ENCODE measurements at regions not wholly inside any gene's neighbourhood (a gene's known extent, or its start where the extent isn't known, plus 50 kb on each side); places are given as distances from the start of the nearest gene placed in this dataset.

- TF ChIP-seq, protein P1, sequence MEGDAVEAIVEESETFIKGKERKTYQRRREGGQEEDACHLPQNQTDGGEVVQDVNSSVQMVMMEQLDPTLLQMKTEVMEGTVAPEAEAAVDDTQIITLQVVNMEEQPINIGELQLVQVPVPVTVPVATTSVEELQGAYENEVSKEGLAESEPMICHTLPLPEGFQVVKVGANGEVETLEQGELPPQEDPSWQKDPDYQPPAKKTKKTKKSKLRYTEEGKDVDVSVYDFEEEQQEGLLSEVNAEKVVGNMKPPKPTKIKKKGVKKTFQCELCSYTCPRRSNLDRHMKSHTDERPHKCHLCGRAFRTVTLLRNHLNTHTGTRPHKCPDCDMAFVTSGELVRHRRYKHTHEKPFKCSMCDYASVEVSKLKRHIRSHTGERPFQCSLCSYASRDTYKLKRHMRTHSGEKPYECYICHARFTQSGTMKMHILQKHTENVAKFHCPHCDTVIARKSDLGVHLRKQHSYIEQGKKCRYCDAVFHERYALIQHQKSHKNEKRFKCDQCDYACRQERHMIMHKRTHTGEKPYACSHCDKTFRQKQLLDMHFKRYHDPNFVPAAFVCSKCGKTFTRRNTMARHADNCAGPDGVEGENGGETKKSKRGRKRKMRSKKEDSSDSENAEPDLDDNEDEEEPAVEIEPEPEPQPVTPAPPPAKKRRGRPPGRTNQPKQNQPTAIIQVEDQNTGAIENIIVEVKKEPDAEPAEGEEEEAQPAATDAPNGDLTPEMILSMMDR (tag by site-specific recombination; IDR thresholded peaks at IDR 0.05), result no peak
- TF ChIP-seq ZNF221 (tag by site-specific recombination; IDR thresholded peaks at IDR 0.05; ENCODE audit: borderline replicate concordance), result no peak
- no peak for TF ChIP-seq ZNF292 (tag by site-specific recombination; IDR thresholded peaks at IDR 0.05; ENCODE audit: borderline replicate concordance, low read depth)
- no peak for TF ChIP-seq ZNF121 (tag by site-specific recombination; IDR thresholded peaks at IDR 0.05)
- TF ChIP-seq ZNF175 (tag by site-specific recombination; IDR thresholded peaks at IDR 0.05), result no peak
- TF ChIP-seq ZEB2 (tag by site-specific recombination; IDR thresholded peaks at IDR 0.05), result no peak
- no peak for TF ChIP-seq MEIS1 (CRISPR knock-in tag; IDR thresholded peaks at IDR 0.05; ENCODE audit: borderline replicate concordance)
- no peak for TF ChIP-seq YY2 (tag by site-specific recombination; IDR thresholded peaks at IDR 0.05)
- no peak for TF ChIP-seq ZNF645 (tag by site-specific recombination; IDR thresholded peaks at IDR 0.05)
- TF ChIP-seq BCL11A (tag by site-specific recombination; IDR thresholded peaks at IDR 0.05; ENCODE audit: low read depth), result no peak
- TF ChIP-seq ZNF629 (tag by site-specific recombination; IDR thresholded peaks at IDR 0.05), result no peak
- TF ChIP-seq ZNF785 (tag by site-specific recombination; IDR thresholded peaks at IDR 0.05), result no peak
- no peak for TF ChIP-seq ZNF521 (tag by site-specific recombination; IDR thresholded peaks at IDR 0.05)
- no peak for TF ChIP-seq TCF7L2 (IDR thresholded peaks at IDR 0.05; ENCODE audit: borderline replicate concordance, low read depth, low read length)
These were observed 226.4 kb upstream of the NRXN1 start for GRCh38 chr2:51258301-51258700.
